Epithelial cell of proximal tubule (primary cell): ENCODE measurements at regions not wholly inside any gene's neighbourhood (a gene's known extent, or its start where the extent isn't known, plus 50 kb on each side); places are given as distances from the start of the nearest gene placed in this dataset.
"Not testable (repeated sequence)": the region's sequence is repeated elsewhere in the genome, so short reads cannot be mapped to it uniquely, and the experiment has no call there.

ENCODE experiments used
- DNase-seq: peaks from one replicate; pipeline ENCODE4 v3.0.0-alpha.2; 2011; ENCODE audit warnings: low read depth
- H3K4me3 ChIP-seq: 2 replicates; pipeline ENCODE4 v1.5.1; 2011; ENCODE audit warnings: low read depth, mild to moderate bottlenecking, low read length
- TF ChIP-seq, protein P1 (sequence below): conservative IDR thresholded peaks from 2 replicates; pipeline ENCODE4 v1.5.1; 2012; ENCODE audit warnings: low read depth, mild to moderate bottlenecking, low read length

DNA sequence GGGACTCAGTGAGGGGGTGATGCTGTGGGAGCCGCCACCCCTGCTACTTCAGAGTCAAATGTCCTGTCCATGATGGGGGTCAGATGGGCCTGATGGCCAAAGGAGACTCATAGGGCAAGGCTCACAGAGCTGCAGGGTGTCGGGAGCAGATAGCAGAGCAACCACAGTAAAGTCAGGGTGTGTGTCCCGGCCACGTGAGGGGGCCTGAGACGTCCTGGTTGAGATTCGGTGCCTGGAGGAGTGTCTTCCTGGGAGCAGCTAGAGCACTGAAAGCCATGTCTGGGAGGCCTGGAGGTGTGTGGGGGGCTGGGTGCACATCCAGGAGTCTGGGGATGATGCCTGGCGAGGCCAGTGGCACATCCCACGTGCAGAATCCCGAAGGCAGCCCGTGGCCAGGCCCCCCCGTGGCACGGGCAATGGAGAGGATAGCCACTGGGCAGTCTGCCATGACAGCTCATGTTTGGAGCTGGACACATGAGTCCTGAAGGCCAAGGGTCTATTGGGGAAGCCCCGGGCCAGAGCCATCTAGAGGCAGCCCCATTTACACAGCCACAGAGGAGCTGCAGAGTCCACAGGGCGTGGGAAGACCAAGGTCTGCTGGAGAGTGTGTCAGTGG, 308.0 kb upstream of the SFSWAP start:
- no peak for DNase-seq
- TF ChIP-seq, protein P1, sequence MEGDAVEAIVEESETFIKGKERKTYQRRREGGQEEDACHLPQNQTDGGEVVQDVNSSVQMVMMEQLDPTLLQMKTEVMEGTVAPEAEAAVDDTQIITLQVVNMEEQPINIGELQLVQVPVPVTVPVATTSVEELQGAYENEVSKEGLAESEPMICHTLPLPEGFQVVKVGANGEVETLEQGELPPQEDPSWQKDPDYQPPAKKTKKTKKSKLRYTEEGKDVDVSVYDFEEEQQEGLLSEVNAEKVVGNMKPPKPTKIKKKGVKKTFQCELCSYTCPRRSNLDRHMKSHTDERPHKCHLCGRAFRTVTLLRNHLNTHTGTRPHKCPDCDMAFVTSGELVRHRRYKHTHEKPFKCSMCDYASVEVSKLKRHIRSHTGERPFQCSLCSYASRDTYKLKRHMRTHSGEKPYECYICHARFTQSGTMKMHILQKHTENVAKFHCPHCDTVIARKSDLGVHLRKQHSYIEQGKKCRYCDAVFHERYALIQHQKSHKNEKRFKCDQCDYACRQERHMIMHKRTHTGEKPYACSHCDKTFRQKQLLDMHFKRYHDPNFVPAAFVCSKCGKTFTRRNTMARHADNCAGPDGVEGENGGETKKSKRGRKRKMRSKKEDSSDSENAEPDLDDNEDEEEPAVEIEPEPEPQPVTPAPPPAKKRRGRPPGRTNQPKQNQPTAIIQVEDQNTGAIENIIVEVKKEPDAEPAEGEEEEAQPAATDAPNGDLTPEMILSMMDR: no peak
- H3K4me3 ChIP-seq: no peak overlapping the region

DNA sequence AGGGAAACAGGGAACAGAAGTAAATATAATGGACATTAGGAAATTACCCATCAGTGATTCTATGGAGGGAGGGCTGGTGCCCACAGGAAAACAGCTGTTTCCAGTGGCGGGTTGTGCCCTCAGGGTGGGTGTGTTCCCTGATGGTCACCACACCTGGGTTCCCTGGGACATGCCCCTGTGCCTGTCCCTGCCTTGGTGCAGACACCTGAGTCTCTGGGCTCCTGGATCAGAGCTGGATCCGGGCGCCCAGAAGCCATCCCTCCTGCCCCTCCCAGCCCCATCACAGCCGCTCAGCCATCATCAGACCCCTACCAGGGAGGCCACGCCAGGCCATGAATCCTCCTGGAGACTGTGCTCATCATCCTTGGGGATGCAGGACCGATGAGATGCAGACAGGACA, 307.2 kb upstream of the SFSWAP start:
- DNase-seq: no peak
- TF ChIP-seq, protein P1: no peak
- no peak overlapping the region for H3K4me3 ChIP-seq

GRCh38 chr12:131404705-131405104, 306.2 kb upstream of the SFSWAP start:
- H3K4me3 ChIP-seq: no peak overlapping the region
- DNase-seq: no peak
- TF ChIP-seq, protein P1: no peak

GRCh38 chr12:131407221-131408035, 303.5 kb upstream of the SFSWAP start:
- TF ChIP-seq, protein P1: no peak

DNA sequence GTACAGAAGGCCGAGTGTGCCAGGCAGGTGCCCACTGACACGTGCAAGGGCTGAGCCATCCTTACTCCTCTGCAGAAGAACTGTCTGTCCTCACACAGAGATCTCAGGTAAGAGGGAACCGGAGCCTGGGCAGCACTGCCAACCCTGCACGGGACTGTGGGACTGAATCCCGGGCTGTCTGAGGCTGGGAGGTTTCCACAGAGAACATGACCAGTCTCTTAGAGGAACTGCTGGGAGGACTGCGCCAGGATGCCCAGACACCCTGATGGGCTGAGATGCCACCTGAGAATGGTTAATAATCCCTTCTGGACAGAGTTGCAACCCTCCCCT, 302.9 kb upstream of the SFSWAP start:
- TF ChIP-seq, protein P1: no peak
- no peak for DNase-seq
- H3K4me3 ChIP-seq: no peak overlapping the region

More at GRCh38 chr12:131407221-131408035, 303.5 kb upstream of the SFSWAP start:
- no peak for DNase-seq
- H3K4me3 ChIP-seq: no peak overlapping the region

- DNase-seq: no peak
- no peak overlapping the region for H3K4me3 ChIP-seq
- TF ChIP-seq, protein P1: no peak
Observed at GRCh38 chr12:131408484-131408883, 302.4 kb upstream of the SFSWAP start.

GRCh38 chr12:131409211-131409610, 301.7 kb upstream of the SFSWAP start:
- TF ChIP-seq, protein P1: no peak
- no peak overlapping the region for H3K4me3 ChIP-seq
- DNase-seq: no peak

DNA sequence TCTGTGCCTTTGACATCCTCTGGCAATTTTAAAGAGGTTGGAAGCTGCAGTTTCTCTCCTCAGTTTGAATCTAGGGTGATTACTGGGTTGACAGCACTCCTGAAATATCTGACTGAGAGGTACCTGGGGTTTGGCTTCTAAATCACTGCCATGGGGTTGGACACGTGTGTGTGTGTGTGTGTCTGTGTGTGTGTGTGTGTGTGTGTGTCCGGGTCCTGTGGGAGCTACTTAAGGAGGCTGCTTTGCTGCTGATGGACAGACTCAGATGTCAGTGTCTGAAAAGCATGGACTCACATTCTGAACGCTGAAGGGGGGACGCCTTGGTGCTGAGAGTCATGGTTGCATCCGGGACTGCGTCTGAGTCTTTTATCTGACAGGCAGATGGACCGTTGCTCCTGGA, 299.1 kb upstream of the SFSWAP start:
- H3K4me3 ChIP-seq, DNase-seq: not testable (repeated sequence)
